HG03558 (cell line): ENCODE measurements at regions not wholly inside any gene's neighbourhood (a gene's known extent, or its start where the extent isn't known, plus 50 kb on each side); places are given as distances from the start of the nearest gene placed in this dataset.

ENCODE experiments used
- ATAC-seq: cut with Tn5 transposase; IDR thresholded peaks from one replicate; pipeline ENCODE4 v1.9.1; 2021; ENCODE audit warnings: moderate number of reproducible peaks; ENCODE audit not compliant: unreplicated experiment; ENCODE audit errors: extremely low read depth

DNA sequence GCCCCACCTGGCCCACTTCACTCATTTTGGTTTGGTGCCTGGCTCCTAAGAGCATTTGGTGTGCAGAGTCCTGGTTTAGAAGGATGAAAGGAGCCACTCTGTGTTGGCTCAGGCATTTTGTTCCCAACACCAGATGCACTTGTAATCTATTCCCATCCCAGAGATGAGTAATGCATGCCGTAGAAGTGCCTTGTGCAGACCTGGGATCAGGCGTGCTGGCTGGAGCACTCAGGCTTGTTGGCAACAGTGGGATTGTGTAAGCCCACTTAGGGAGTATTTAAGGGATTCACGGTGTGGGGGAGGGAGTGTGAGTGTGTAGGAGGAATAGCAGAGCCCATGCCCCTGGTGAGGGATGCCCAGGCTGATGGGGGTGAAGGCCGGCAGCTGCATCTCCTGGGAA is 501.5 kb upstream of the TBX3 start:
- no peak for ATAC-seq

- ATAC-seq, result no peak
Measured at GRCh38 chr12:115183752-115184151, 499.8 kb upstream of the TBX3 start.

GRCh38 chr12:115177899-115178298 is 493.9 kb upstream of the TBX3 start:
- ATAC-seq, result no peak

GRCh38 chr12:115176741-115177400 is 492.9 kb upstream of the TBX3 start:
- no peak for ATAC-seq

DNA sequence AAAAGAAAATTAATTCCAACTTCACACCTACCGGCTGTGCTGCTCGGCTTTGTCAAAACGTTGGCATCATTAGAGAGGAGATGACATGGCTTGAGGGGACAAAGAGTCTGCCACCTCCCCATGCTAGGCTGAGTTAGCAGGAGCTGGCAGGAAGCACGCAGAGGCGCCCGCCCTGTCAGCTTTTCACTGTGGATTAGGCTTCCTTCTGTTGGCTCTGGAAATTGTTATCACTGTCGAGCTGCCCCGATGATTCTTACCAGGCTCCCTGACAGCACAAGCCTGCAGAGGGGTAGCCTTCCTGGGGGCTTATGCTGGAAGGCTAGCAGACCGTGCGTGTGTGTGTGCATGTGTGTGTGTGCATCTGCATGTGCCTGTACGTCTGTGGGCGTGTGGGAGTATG is 490.9 kb upstream of the TBX3 start:
- no peak for ATAC-seq

- no peak for ATAC-seq
Measured at GRCh38 chr12:115172521-115172920, 488.5 kb upstream of the TBX3 start.

DNA sequence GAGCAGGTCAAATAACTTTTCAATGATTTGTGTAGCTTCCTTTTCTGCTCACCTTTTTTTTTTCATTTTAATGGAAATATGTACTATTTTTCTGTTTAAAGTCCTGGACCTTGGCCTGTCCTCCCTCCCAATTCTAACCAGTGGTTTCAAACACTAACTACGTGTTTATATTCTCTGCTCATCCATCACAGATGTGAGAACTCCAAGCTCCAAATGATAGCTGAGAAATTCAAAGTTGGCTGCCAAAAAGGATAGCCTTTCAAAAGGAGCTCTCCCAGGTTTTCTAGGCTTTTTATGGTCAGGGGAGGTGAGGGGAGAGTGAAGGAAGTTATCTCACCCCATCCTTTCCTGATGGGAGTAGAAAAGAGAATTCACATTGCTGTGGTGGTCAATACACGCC is 486.0 kb upstream of the TBX3 start:
- ATAC-seq, result no peak

DNA sequence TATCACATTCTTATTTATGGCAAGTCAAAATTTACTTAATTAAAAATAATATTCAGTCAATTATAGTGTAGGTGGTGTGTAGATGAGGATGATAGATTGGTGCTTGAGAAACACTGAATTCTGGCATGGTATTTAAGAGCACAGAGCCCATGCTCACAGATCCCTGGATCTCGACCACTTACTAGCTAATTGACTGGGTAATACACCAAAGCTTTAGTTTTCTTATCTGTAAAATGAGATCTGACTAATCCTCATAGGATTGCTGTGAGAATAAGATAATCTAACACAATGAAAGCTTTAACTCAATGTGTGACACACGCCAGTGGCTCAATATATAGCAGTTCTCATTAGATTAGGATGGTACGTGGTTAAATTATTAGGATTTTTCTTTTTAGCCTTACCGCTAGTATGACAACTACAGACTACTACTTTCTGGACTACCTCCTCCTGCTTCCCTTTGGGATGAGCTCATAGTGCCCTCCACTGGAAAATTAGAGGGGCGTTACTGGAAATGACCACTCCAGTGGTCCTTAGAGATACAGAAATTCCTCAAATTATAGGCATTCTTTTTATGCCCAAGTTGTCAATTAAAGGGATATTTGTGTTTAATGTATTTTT is 482.8 kb upstream of the TBX3 start:
- no peak for ATAC-seq

GRCh38 chr12:115163710-115164109 is 479.7 kb upstream of the TBX3 start:
- no peak for ATAC-seq

DNA sequence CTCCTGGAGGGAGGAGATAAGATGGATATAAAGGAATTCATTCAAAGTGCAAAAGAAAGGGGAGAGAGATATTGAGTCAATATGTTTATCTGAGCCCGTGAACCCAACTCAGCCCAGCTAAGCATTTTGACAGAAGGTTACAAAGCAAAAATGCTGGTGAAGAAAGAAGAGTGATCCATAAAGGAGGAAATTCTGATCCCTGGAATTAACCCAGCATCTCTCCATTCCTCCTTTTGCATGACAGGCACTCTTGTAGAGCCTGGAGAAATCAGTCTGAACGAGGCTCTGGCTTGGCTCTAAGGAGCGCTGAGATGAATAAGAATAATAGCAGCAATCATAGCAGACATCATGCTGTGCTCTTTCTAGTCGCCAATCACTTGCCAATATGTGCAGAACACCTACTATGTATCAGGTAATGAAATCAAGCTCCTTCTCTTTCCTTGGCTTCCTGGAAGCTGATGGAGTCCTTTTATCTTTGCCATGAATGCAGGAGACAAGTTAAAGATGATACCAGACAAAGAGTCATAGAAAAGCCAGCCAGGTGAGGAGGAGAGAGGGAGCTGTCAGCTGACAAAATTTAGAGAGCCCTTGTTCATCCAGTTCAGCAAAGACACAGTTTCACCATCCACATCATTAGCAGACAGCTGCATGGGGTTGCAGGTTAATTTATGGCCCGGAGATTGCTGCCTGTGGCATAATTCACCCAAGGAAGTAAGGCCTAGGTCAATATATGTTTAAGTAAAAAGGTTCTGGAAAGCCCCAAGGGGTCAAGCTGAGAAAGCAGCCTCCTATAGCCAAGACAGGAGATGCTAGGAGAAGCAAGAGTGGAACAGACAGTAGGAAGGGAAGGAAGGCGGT is 476.5 kb upstream of the TBX3 start:
- ATAC-seq, result no peak

DNA sequence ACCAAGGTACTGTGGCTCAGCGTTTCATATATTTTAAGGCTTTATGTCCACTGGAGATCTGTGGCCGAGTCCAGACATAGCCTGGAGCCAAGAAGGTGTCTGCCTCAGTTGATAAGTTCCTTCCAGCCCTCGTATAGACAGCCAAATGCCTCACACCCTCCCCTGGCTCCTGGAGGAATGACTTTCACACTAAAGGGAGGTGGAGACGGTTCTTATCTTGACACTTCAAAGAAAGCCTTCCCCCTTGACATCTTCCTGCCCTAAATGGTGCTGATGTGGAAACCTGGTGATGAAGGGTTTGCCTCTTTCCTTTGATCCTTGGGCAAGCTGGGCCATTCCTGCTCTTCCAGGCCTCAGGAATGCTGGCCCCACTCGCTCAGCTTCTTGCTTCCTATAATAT is 474.8 kb upstream of the TBX3 start:
- ATAC-seq, result no peak

- ATAC-seq, result no peak
Measured at GRCh38 chr12:115155665-115156645, 472.0 kb upstream of the TBX3 start.

- ATAC-seq, result no peak
Measured at GRCh38 chr12:115149685-115150378, 465.9 kb upstream of the TBX3 start.

DNA sequence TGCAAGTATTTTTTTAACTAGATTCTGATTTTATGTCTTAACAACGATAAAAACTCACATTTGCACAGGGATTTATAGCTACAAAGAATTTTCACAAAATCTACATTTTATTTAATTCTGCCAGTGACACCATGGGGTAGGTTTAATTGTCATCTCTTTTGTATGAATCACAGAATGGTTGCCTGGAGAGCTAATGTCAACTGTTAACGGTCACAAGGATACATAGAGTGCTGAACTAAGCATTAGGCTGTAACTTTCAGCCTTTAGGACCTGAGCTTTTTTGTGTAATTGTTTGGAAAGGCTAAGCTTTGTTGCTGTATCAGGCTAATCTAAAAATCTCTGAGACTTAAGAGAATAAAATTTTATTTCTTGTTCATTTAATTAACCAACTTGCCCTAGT is 465.3 kb upstream of the TBX3 start:
- no peak for ATAC-seq

- no peak for ATAC-seq
Measured at GRCh38 chr12:115147916-115148315, 463.9 kb upstream of the TBX3 start.

- ATAC-seq, result no peak
Measured at GRCh38 chr12:115146453-115146852, 462.5 kb upstream of the TBX3 start.

DNA sequence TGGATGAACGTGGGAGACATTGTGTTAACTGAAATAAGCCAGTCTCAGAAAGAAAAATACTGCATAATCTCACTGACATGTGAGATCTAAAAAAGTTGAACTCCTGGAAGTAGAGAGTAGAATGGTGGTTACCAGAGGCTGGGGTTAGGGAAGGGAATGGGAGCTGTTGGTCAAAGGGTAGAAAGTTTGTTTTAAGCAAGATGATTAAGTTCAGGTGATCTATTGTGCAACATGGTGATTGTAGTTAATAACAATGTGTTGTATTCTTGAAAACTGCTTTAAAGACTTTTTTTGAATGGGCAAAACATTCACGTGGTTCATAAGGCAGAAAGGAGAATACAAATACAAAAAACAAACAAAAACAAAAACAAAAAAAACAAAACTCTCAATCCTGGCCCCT is 460.4 kb upstream of the TBX3 start:
- ATAC-seq, result no peak

DNA sequence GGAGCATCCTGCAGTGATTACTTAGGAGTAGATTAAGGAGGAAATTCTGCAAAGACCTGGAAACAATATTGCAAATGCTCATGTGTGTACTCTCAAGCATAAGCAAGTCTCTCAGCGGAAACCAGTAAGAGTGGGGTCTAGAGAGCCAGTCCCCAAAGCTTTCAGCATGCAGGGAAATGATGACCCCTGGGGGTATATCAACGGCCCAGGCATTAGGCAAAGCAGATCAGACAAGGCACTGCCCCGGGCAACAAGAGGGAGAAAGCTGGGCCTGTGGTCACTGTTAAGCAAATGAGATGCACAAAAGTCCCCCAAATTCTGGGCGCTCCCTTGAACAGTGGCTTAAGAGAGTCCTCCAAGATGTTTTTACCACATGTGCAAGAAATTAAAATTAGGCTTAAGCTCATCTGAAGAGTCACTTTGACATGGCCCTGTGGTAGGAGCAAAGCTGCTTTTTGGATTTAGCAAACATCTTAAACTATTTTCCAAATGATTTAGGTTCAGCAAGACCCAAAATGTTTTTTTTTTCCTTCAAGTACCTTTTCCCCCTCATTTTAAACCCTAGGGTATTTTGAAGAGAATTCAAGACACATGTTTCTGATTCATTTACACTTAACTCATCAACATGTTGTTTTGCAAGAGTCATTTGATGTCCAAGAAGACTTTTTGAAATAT is 457.1 kb upstream of the TBX3 start:
- ATAC-seq, result no peak
